ENCODE measurements at regions not wholly inside any gene's neighbourhood (a gene's known extent, or its start where the extent isn't known, plus 50 kb on each side); places are given as distances from the start of the nearest gene placed in this dataset.

GRCh38 chr5:67447732-67448131 is 251.1 kb upstream of the CD180 start:
- DNase-seq (ENCODE audit: low spot score) (no peak), ATAC-seq (no peak)

- DNase-seq (ENCODE audit: low spot score) (no peak), ATAC-seq (no peak)
These were observed 241.6 kb upstream of the CD180 start for GRCh38 chr5:67437905-67438845.

GRCh38 chr5:67435032-67435431 is 238.4 kb upstream of the CD180 start:
- DNase-seq (ENCODE audit: low spot score) (no peak), ATAC-seq (no peak)

GRCh38 chr5:67434466-67434865 is 237.9 kb upstream of the CD180 start:
- ATAC-seq = no peak
- DNase-seq (ENCODE audit: low spot score) = no peak

- DNase-seq (ENCODE audit: low spot score) (no peak), ATAC-seq (no peak)
These were observed 236.0 kb upstream of the CD180 start for GRCh38 chr5:67432606-67433005.

GRCh38 chr5:67431191-67431590 is 234.6 kb upstream of the CD180 start:
- DNase-seq (ENCODE audit: low spot score) = no peak
- ATAC-seq = no peak

GRCh38 chr5:67427850-67428298 is 231.3 kb upstream of the CD180 start:
- ATAC-seq = no peak

GRCh38 chr5:67426961-67427849 is 230.6 kb upstream of the CD180 start:
- DNase-seq (ENCODE audit: low spot score) = no peak
- no peak for ATAC-seq

More at GRCh38 chr5:67427850-67428298, 231.3 kb upstream of the CD180 start:
- no peak for DNase-seq (ENCODE audit: low spot score)

GRCh38 chr5:67425514-67425913 is 228.9 kb upstream of the CD180 start:
- ATAC-seq (no peak), DNase-seq (ENCODE audit: low spot score) (no peak)

- DNase-seq (ENCODE audit: low spot score) = no peak
- ATAC-seq = no peak
These were observed 221.2 kb upstream of the CD180 start for GRCh38 chr5:67417839-67418238.

GRCh38 chr5:67416986-67417385 is 220.4 kb upstream of the CD180 start:
- no peak for ATAC-seq
- DNase-seq (ENCODE audit: low spot score) = no peak

- no peak for DNase-seq (ENCODE audit: low spot score)
- ATAC-seq = no peak
These were observed 219.7 kb upstream of the CD180 start for GRCh38 chr5:67416133-67416937.

GRCh38 chr5:67414712-67415111 is 218.1 kb upstream of the CD180 start:
- DNase-seq (ENCODE audit: low spot score) (no peak), ATAC-seq (no peak)

- DNase-seq (ENCODE audit: low spot score) = no peak
- ATAC-seq = no peak
These were observed 217.1 kb upstream of the CD180 start for GRCh38 chr5:67413721-67414120.

GRCh38 chr5:67409126-67409777 is 212.7 kb upstream of the CD180 start:
- ATAC-seq (no peak), DNase-seq (ENCODE audit: low spot score) (no peak)

- no peak for ATAC-seq
- DNase-seq (ENCODE audit: low spot score) = no peak
These were observed 211.4 kb upstream of the CD180 start for GRCh38 chr5:67407979-67408378.

- DNase-seq (ENCODE audit: low spot score) = no peak
- ATAC-seq = no peak
These were observed 209.2 kb upstream of the CD180 start for GRCh38 chr5:67405755-67406154.

- ATAC-seq (no peak), DNase-seq (ENCODE audit: low spot score) (no peak)
These were observed 208.4 kb upstream of the CD180 start for GRCh38 chr5:67405101-67405364.

GRCh38 chr5:67404256-67405100 is 207.9 kb upstream of the CD180 start:
- DNase-seq (ENCODE audit: low spot score) = no peak
- no peak for ATAC-seq

- DNase-seq (ENCODE audit: low spot score) (no peak), ATAC-seq (no peak)
These were observed 205.9 kb upstream of the CD180 start for GRCh38 chr5:67402526-67402925.
